GM19463 (cell line): ENCODE measurements at regions not wholly inside any gene's neighbourhood (a gene's known extent, or its start where the extent isn't known, plus 50 kb on each side); places are given as distances from the start of the nearest gene placed in this dataset.

Experiments used
- ATAC-seq: cut with Tn5 transposase; IDR thresholded peaks from one replicate; pipeline ENCODE4 v1.9.1; 2021; ENCODE audit warnings: mild to moderate bottlenecking, moderate library complexity; ENCODE audit not compliant: unreplicated experiment

DNA sequence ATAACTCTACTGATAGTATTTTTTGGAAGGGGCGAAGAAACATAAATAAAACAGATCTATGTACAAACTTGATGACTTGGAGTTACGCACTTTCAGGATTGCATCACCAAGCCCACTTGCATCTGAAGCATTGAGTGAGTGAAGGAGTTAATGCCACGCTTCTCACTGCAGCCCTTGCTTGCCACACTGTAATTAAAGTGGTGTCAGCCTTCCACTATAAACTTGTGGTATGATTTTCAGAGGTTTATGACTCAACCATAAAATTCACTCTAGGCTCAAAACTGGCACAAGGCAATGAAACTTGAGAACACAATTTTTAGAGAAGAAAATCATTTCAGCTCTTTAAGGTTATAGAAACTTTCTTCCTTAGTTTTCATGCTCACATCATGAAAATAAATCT lies 93.9 kb upstream of the PRMT6 start:
- no peak for ATAC-seq

DNA sequence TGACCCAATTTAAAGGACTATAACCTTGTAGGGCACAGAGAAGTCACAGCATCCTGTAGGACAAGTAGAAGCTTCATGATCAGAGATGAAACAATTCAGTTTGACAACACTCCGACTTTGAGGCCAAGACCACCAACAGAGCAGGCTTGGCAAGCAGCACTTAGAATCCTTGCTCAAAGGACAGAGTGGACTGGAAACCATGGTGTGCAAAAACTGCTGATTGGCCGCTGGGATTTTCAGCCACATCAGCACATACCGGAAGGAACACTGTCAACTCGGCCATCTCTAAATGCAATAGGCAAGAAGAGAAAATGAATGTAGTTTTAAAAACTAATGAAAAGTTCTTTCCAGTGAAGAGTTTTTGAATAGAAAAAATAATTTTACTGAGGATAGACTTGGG lies 92.0 kb upstream of the PRMT6 start:
- no peak for ATAC-seq

DNA sequence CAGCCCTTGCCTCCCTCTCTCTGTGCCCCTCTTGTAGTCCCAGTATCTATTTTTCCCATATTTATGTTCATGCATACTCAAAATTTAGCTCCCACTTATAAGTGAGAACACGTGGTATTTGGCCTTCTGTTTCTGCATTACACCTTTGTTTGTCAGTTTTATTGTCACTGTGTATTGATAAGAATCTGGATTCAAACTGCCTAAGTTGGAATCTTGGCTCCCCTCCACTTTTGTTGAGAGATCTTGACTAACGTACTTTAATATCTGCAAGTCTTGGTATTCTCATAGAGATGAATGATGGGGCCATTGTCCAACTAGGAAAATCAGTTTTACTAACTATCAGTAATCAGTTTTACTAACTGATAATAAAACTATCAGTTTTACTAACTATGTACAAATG lies 87.8 kb upstream of the PRMT6 start:
- no peak for ATAC-seq

DNA sequence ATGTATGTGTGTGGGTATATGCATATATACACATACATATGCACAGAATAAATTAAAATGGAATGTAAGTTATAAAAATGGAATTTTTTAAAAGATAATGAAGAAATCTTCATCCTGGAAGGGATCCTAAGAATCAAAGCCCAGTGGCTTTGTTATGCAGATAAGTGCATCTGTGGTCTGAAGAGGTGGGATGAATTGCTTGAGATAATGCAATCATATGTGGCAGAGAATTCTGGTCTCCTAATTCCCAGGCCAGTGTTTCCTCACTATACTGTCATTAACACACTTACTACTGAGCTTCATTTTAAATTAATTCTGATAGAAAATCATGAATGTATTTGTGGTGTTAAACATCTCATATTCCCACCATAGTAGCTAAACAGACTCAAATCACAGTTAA lies 86.7 kb upstream of the PRMT6 start:
- ATAC-seq = no peak

DNA sequence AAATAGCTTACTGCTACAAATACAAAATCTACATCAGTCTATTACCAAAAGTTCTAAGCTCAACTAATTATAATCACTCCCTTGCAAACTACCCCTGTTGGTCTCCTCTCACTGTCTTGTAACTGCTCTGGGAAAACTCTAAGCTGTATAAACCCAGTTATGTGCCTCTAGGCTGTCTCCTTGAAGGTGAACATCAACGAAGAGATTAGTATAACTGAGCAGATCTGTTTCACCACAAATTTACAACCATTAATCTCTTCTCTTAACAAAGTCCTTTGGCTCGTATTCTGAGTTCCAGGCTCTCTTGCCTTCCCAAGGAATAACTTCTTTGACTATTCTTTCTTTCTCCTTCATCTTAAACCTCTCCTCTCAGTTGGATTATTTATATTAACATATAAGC lies 84.4 kb upstream of the PRMT6 start:
- no peak for ATAC-seq

DNA sequence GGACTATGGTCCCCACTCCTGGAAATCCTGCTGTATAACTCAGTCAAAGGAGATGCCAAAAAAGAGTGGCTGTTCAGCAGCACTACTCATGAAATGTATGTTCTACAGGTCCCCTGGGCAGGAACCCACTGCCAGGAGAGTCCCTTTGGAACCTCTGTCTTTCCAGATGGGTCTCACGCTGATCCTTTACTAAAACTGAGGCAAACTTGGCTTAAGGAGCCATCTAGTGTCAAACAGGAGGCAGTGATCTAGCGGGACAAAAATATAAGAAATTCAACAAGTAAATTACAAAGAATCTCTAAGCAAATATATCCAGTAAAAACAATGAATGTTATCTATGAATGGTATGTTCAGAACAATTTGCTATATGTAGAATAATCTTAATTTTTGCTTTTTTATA lies 80.5 kb upstream of the PRMT6 start:
- ATAC-seq = no peak

DNA sequence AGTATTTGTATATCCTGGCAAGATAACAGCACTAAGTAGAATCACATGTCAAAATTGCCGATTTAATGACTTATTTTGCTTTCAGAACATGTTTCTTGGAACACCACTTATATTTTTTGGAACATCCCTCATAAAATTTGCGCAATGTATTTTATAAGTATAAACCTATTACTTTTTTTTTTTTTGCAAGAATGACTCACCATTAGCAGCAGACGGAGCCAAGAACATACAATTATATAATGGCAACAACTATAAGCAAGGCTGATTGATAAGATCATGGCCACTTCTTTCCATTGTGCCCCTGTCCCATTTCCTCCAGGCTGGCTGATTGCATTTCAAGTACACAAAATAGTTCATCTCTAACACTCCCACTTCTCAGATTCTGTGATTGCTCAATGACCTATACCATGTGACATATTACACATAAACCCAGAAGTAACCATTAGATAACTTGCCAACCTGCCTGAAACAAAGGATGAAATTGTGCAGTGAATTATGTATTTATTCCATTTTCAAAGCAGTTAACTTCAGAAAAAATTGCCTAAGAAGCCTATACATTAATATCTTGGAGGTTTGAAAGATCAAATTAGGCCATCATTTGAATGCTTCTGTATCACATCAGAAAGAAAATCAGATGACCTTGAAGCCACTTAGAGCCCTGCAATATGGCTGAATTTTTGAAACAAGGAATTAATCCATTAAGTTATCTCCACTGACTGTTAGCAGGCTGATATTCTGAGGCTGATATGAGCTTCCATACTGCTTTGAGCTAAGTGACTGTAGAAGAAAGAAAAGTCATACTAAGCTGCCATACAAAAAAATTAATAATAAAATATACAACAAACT lies 77.8 kb upstream of the PRMT6 start:
- no peak for ATAC-seq

DNA sequence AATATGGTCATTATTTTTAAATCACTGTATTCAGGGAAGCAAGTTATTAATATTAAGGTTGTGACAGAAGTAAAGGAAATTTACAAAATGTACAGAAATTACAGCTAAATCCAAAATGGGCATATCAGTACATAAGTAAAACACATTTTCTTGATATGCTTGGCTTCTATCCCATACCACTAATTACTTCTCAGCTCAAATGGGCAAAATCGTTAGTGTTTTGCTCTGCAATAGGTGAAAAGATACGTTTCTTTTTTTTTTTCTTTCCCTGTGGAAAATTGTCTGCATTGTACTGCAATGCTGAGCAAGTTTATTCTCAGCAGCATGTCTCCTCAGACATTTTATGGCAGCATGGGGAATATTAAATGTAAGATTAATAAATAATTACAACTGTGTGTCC lies 77.1 kb upstream of the PRMT6 start:
- no peak for ATAC-seq

DNA sequence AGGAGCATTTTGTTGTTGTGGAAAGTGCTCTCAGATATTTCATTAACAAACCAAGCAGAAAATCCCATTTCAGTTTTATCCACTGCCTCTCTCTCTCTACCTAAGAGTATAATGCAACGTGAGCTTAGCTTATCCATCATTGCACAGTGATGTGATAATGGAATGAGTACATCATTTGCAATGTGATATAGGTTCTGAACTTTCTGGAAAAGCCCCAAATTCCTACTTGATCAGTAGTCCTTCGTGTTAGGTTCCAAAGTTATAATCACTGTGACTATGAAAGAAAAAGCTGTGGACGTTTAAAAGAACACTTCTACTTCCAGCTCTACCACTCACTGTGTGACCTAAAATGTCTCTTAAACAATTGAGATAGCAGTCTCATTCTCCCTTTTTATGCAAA lies 76.4 kb upstream of the PRMT6 start:
- no peak for ATAC-seq

DNA sequence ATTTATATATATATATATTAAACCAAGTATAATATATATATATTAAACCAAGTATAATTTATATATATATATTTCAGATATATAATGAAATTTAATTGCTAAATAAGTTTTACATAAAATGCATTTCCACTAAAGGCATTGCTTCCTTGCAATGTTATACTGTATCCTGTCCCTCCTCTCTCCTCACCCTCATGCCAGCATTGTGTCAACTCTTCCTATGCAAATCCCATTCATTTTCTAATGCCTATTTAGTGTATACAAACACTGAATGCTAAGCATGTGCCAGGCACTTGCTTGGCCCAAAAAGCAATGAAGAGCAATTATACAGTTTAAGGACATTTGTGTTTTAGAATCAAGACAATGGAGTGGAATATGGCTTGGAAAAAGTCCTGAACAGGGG lies 71.7 kb upstream of the PRMT6 start:
- no peak for ATAC-seq

DNA sequence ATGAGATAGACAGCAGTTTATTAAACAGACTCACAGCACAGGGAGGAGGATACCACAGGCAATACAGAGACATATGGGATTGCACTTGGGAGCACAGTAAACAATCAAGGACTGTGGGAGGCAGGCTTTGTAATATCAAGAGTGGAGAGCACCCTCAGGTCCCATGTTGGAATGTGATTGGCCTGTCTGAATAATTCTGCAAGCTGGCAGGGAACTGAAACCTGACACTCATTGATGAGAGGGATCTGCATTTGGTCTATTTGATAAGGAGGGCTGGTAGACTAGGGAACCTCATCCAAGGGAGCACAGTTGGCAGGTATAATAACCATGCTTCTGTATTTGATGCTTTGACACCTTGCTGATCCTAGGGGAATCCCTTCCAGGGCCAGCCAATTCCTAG lies 69.9 kb upstream of the PRMT6 start:
- ATAC-seq = no peak

DNA sequence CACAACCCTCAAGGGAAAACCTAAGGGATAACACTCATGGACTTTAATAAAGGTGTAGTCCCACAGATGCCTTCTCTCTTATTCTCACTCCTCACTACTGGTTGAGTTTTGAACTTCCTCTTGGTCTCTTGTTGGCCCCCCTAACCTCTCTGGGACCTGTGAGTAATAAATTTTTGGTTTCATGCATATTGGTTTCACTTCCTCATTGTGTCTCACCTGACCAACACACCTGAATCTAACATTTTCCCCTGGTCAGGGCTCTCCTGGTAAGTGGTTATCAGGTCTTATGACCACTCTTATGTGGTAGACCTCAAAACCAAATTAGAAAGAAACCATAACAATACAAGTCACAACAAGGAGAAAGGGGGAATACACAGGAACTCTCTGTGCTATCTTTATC lies 60.5 kb upstream of the PRMT6 start:
- peak; percentile 95 for ATAC-seq

DNA sequence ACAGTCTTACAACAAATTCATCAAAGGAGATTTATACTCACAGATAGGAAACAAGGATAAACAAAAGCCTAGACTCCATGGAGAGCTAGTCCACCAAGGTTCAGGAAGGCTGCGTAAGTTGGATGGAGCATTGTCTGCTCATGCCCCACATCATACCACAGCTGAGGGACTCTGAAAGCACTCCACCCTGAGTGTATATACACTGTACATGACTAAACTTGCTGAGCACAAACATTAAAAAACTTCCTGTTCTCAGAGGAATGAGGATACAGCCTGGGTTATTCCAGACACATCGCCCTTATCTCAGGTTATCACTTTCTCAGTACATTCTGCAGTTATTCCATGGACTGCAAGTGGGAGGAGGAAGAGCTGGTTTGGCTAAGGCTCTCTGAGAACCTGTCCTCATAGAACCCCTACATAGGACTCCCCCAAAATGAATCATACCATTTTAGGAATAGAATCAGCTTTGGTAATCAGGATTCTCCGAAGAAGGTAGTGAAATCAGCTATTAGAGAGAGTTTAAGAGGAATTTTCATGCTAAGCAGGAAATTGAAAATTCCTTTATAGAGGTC lies 58.0 kb upstream of the PRMT6 start:
- ATAC-seq = no peak

DNA sequence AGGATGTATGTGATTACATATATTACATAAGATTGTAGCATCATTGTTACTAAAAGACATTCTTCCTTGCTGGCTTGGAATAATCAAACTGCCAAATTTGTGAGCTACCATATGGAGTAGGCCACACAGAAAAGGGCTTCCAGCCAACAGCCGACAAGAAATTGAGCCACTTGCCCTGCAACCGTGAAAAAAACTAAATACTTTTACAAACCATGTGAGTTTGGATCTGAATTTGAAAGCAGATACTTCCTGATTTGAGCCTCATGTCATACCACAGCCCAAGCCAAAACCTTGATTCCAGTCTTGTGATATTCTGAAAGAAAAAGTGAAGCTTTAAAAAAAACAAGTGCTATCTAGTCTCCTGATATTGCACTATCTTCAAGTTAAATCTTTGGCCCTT lies 55.6 kb upstream of the PRMT6 start:
- ATAC-seq = no peak

DNA sequence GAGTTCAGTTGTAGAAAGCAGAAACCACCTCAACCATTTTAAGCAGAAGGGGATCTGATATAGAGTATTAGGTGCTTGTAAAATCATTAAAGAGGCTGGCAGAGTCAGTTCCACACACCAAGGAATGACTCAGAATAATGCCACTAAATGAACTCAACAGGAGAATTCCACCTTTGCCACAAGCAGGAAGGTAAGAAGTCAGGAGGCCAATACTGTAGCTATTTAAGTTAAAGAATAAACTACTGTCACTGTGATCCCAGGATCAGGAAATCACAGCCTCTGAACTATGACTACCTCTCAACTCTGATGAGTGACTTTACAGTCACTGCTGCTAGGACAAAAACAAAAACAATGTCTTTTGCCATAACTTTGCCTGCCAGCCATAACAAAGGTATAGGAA lies 52.5 kb upstream of the PRMT6 start:
- no peak for ATAC-seq

DNA sequence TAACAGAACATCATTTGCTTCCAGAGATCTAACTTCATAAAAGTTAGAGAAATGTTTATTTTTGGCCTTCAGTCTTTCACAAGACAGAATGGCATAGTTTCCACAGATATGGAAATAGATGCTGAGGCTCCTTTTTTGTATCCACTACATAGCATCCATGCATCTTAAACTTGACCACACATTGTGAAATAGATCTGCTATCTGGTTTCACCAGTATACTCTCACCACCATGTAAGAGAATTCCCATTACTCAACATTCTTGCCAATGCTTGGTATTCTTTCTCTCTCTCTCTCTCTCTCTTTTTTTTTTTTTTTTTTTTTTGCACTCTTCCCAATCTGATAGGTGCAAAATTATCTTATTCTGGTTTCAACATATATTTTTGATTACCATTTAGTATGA lies 52.1 kb upstream of the PRMT6 start:
- no peak for ATAC-seq
